HepG2 (cell line): ENCODE measurements at regions not wholly inside any gene's neighbourhood (a gene's known extent, or its start where the extent isn't known, plus 50 kb on each side); places are given as distances from the start of the nearest gene placed in this dataset.

Source experiments
- ATAC-seq: fragments of 200-7000 bp; cut with Tn5 transposase; 3 replicates; pipeline ENCODE4 v1.9.1; 2020; ENCODE audit warnings: mild to moderate bottlenecking, moderate library complexity
- BruUV-seq: library from RNA; stranded (reverse); fragments of 400-500 nt; replicated peaks from 2 replicates; lab custom pipeline; 2021; lab: Mats Ljungman, UMichigan
- CTCF ChIA-PET: fragments of 300-600 bp; formaldehyde crosslinking; extraction: SDS; loops from one replicate; lab custom pipeline; 2021; ENCODE audit warnings: low total read pairs, inconsistent platforms, low intra/inter-chr PET ratio; lab: Yijun Ruan, JAX
- POLR2A ChIA-PET: fragments of 350-600 bp; sonication (Branson Sonifier 250); formaldehyde crosslinking; loops from one replicate; lab custom pipeline; 2020; ENCODE audit warnings: antibody characterized with exemption, inconsistent platforms; lab: Yijun Ruan, JAX
- DNase-seq: peaks from one replicate; pipeline ENCODE4 v3.0.0-alpha.2; 2015; ENCODE audit warnings: low spot score
- FAIRE-seq: peaks from 3 replicates; lab custom pipeline; 2011; peaks lifted over from hg19 to GRCh38; lab: Jason Lieb, UNC
- H2AFZ ChIP-seq: one replicate; pipeline ENCODE4 v1.6.1; 2011; ENCODE audit warnings: low read length, inconsistent platforms
- H3K27ac ChIP-seq: fragments of 300-600 bp; 3 replicates; pipeline ENCODE4 v1.8.0; 2011; ENCODE audit warnings: mixed run types, mild to moderate bottlenecking, mixed read lengths, low read length, inconsistent platforms; ENCODE audit not compliant: insufficient read depth; ENCODE audit errors: extremely low read length
- H3K27me3 ChIP-seq, 2 experiments: fragments of 200-600 bp in 1 of 2; 2 replicates in 1 of 2; 3 replicates in 1 of 2; pipeline versions ENCODE4 v1.6.0 to v1.8.0; 2011; ENCODE audit warnings: low read length in 2 of 2, mild to moderate bottlenecking in 2 of 2, moderate library complexity in 2 of 2, inconsistent platforms in 1 of 2; ENCODE audit not compliant: insufficient read depth in 2 of 2, control insufficient read depth in 1 of 2
- H3K36me3 ChIP-seq, 2 experiments: fragments of 200-600 bp in 1 of 2; replicated peaks in 1 of 2; 2 replicates in 1 of 2; 3 replicates in 1 of 2; pipeline versions ENCODE4 v1.5.1 to v1.8.0; 2011; ENCODE audit warnings: low read length in 2 of 2, inconsistent platforms in 1 of 2; ENCODE audit not compliant: insufficient read depth in 2 of 2, control insufficient read depth in 1 of 2
- H3K4me1 ChIP-seq: 2 replicates; pipeline ENCODE4 v1.5.1; 2012; ENCODE audit warnings: low read length, inconsistent platforms; ENCODE audit not compliant: insufficient read depth
- H3K4me2 ChIP-seq: 2 replicates; pipeline ENCODE4 v1.6.0; 2011; ENCODE audit warnings: low read depth, low read length, inconsistent platforms
- H3K4me3 ChIP-seq, 3 experiments: fragments of 200-600 bp in 1 of 3; sonication (generic), shearing (Covaris generic) in 1 of 3; replicated peaks in 1 of 3; 2 replicates each; pipeline ENCODE4 v1.5.1; 2011 to 2016; ENCODE audit warnings: low read length in 3 of 3, inconsistent platforms in 2 of 3, low read depth in 2 of 3, mild to moderate bottlenecking in 2 of 3, control low read depth in 1 of 3, mixed read lengths in 1 of 3; ENCODE audit not compliant: insufficient read depth in 1 of 3
- H3K79me2 ChIP-seq: one replicate; pipeline ENCODE4 v1.6.1; 2011; ENCODE audit warnings: low read length, inconsistent platforms; ENCODE audit not compliant: insufficient read depth
- H3K9ac ChIP-seq: 2 replicates; pipeline ENCODE4 v1.6.0; 2011; ENCODE audit warnings: mild to moderate bottlenecking, low read depth, low read length, inconsistent platforms; ENCODE audit not compliant: insufficient read depth
- H3K9me3 ChIP-seq: 2 replicates; pipeline ENCODE4 v1.5.1; 2012; ENCODE audit warnings: mild to moderate bottlenecking, low read length
- H4K20me1 ChIP-seq: 2 replicates; pipeline ENCODE4 v1.6.0; 2011; ENCODE audit warnings: inconsistent platforms, mild to moderate bottlenecking, low read length, moderate library complexity; ENCODE audit not compliant: insufficient read depth
- ASH2L ChIP-seq: fragments of 300-600, 200-600 bp; sonication (generic); IDR thresholded peaks from 2 replicates; pipeline ENCODE4 v1.7.0; 2017; ENCODE audit warnings: low read depth, mild to moderate bottlenecking, moderate library complexity, mixed read lengths, low read length; ENCODE audit not compliant: insufficient read length
- CBFB ChIP-seq: sonication (generic); formaldehyde crosslinking; IDR thresholded peaks from 2 replicates; pipeline ENCODE4 v1.4.0; 2020; ENCODE audit warnings: missing genetic modification reagents
- CBX2 ChIP-seq, 2 experiments: fragments of 200-600 bp in 1 of 2; sonication (generic); formaldehyde crosslinking in 1 of 2; IDR thresholded peaks; 2 replicates each; pipeline versions ENCODE4 v1.7.0 to v1.8.1; 2018 to 2022; ENCODE audit warnings: low read depth in 2 of 2, low read length in 1 of 2, mild to moderate bottlenecking in 1 of 2, missing genetic modification reagents in 1 of 2
- HMGXB4 ChIP-seq, 2 experiments: sonication (generic) in 1 of 2; formaldehyde crosslinking in 1 of 2; IDR thresholded peaks; 2 replicates each; pipeline versions ENCODE4 v1.4.0 to v1.6.1; 2018 to 2020; ENCODE audit warnings: missing genetic modification reagents in 2 of 2, borderline replicate concordance in 1 of 2, low read depth in 1 of 2, mild to moderate bottlenecking in 1 of 2, missing biosample characterization in 1 of 2
- IRF2 ChIP-seq: IDR thresholded peaks from 2 replicates; pipeline ENCODE4 v1.6.1; 2018; ENCODE audit warnings: missing genetic modification reagents, missing compliant biosample characterization
- SNAPC2 ChIP-seq: sonication (generic); formaldehyde crosslinking; IDR thresholded peaks from 2 replicates; pipeline ENCODE4 v1.8.1; 2022; ENCODE audit warnings: mild to moderate bottlenecking, missing genetic modification reagents
- ZNF496 ChIP-seq: sonication (generic); formaldehyde crosslinking; IDR thresholded peaks from 2 replicates; pipeline ENCODE4 v1.8.1; 2023; ENCODE audit warnings: mild to moderate bottlenecking, moderate library complexity, missing genetic modification reagents; ENCODE audit not compliant: insufficient replicate concordance
- ZNF609 ChIP-seq: sonication (generic); formaldehyde crosslinking; IDR thresholded peaks from 2 replicates; pipeline ENCODE4 v1.4.0; 2020; ENCODE audit warnings: mild to moderate bottlenecking, missing genetic modification reagents, borderline replicate concordance
- WGBS: methylation state at CpG from one replicate; pipeline ENCODE4 v1.1.6; 2017; ENCODE audit warnings: low lambda C conversion rate; 5-methylcytosine and 5-hydroxymethylcytosine counted together
- in situ Hi-C: cut with HindIII; loops from 2 replicates; pipeline ENCODE4 v1.10.0; 2017; ENCODE audit warnings: low pct_unique_long_range_greater_than_20kb; ENCODE audit not compliant: extremely low pct_ligation_motif_present
- intact Hi-C: fragments of 100-400 bp; cut with micrococcal nuclease; formaldehyde crosslinking; loops from one replicate; pipeline ENCODE4 v1.10.0; 2022; ENCODE audit not compliant: unreplicated experiment

- no peak for TF ChIP-seq CBX2 (IDR thresholded peaks at IDR 0.05; ENCODE audit: low read depth, low read length)
- TF ChIP-seq CBX2 (CRISPR knock-in tag; IDR thresholded peaks at IDR 0.05; ENCODE audit: low read depth): no peak
- TF ChIP-seq ZNF609: no peak
These were observed 724.3 kb upstream of the SLITRK1 start (continued) for GRCh38 chr13:84606616-84607015.

GRCh38 chr13:84605927-84606326 is 723.7 kb upstream of the SLITRK1 start:
- Histone ChIP-seq H3K4me3 (no peak overlapping the region), H3K27me3 (no peaks in the 10 kb centered on the region), H3K4me2 (no peak overlapping the region), H2AFZ (no peak overlapping the region), H3K27ac (no peak overlapping the region), H3K9ac (no peak overlapping the region), H3K4me1 (no peaks in the 10 kb centered on the region), H3K36me3 (no peaks in the 10 kb centered on the region), H4K20me1 (no peaks in the 10 kb centered on the region), H3K9me3 (no peaks in the 10 kb centered on the region), H3K79me2 (no peaks in the 10 kb centered on the region)
- WGBS: 20% methylated on average over 3 of the region's 3 CpGs
- in situ Hi-C loops (no loop called here), intact Hi-C loops (no loop called here)
- no peak for DNase-seq
- BruUV-seq: no TSS peak
- no peak; the same call in 2 of the 3 replicates for ATAC-seq
- no peak for FAIRE-seq
- ChIA-PET CTCF (no interaction called here), POLR2A (no interaction called here)
- no peak for TF ChIP-seq SNAPC2 (CRISPR knock-in tag)
- no peak for TF ChIP-seq IRF2 (CRISPR knock-in tag)
- TF ChIP-seq CBFB (CRISPR knock-in tag): no peak
- TF ChIP-seq ASH2L: no peak
- no peak for TF ChIP-seq ZNF496 (CRISPR knock-in tag)
- no peak for TF ChIP-seq ZNF609
- TF ChIP-seq HMGXB4 (CRISPR knock-in tag; IDR thresholded peaks at IDR 0.05; ENCODE audit: borderline replicate concordance in 1 of 2, low read depth in 1 of 2): no peak
